ENCODE measurements at regions not wholly inside any gene's neighbourhood (a gene's known extent, or its start where the extent isn't known, plus 50 kb on each side); places are given as distances from the start of the nearest gene placed in this dataset.

DNA sequence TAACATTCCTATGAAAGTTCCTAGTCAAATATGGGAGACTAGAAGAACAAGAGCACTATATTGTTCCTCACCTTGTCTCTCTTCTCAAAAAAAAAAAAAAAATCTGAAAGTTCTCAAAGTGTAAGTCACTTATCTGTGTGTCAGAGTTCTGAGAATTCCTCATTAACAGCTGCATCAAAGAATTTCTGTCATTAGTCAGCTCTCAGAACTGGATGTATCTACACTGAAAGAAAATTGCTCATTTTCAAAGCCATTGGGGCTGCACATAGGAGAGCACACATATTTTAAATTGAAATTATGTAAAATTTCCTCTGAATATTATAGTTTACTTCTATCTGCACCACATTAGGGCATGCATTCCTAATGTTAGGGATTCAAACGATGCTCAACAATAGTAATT is 99.5 kb upstream of the FTMT start:
- TF ChIP-seq TRIM24 (CRISPR knock-in tag; IDR thresholded peaks at IDR 0.05) (no peak), POLR2AphosphoS5 (IDR thresholded peaks at IDR 0.05; ENCODE audit: low read depth, low read length) (no peak)
- TF ChIP-seq, protein P1, sequence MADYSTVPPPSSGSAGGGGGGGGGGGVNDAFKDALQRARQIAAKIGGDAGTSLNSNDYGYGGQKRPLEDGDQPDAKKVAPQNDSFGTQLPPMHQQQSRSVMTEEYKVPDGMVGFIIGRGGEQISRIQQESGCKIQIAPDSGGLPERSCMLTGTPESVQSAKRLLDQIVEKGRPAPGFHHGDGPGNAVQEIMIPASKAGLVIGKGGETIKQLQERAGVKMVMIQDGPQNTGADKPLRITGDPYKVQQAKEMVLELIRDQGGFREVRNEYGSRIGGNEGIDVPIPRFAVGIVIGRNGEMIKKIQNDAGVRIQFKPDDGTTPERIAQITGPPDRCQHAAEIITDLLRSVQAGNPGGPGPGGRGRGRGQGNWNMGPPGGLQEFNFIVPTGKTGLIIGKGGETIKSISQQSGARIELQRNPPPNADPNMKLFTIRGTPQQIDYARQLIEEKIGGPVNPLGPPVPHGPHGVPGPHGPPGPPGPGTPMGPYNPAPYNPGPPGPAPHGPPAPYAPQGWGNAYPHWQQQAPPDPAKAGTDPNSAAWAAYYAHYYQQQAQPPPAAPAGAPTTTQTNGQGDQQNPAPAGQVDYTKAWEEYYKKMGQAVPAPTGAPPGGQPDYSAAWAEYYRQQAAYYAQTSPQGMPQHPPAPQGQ (CRISPR knock-in tag; IDR thresholded peaks at IDR 0.05; ENCODE audit: borderline replicate concordance) = no peak
